H9 (cell line): ENCODE measurements at regions not wholly inside any gene's neighbourhood (a gene's known extent, or its start where the extent isn't known, plus 50 kb on each side); places are given as distances from the start of the nearest gene placed in this dataset.

Experiments
- DNase-seq: peaks from one replicate; pipeline ENCODE4 v3.0.0-alpha.2; 2017
- H2AFZ ChIP-seq: one replicate; pipeline ENCODE4 v1.6.1; 2013; ENCODE audit warnings: mild to moderate bottlenecking, low read length, control low read depth, moderate library complexity
- H2AK5ac ChIP-seq: 2 replicates; pipeline ENCODE4 v1.6.1; 2013; ENCODE audit warnings: low read length, control low read depth, mixed read lengths; ENCODE audit not compliant: insufficient read length
- H2BK120ac ChIP-seq: one replicate; pipeline ENCODE4 v1.6.1; 2013; ENCODE audit warnings: low read depth, mild to moderate bottlenecking, low read length, control low read depth, inconsistent platforms; ENCODE audit not compliant: poor library complexity, severe bottlenecking
- H2BK12ac ChIP-seq: 2 replicates; pipeline ENCODE4 v1.6.1; 2013; ENCODE audit warnings: low read length, control low read depth, mixed read lengths, low read depth; ENCODE audit not compliant: insufficient read length
- H2BK15ac ChIP-seq: 2 replicates; pipeline ENCODE4 v1.6.1; 2013; ENCODE audit warnings: low read depth, low read length, control low read depth
- H2BK20ac ChIP-seq: one replicate; pipeline ENCODE4 v1.6.1; 2013; ENCODE audit warnings: low read depth, mild to moderate bottlenecking, low read length, control low read depth, inconsistent platforms; ENCODE audit not compliant: poor library complexity, severe bottlenecking
- H2BK5ac ChIP-seq: 2 replicates; pipeline ENCODE4 v1.6.1; 2013; ENCODE audit warnings: low read length, control low read depth, mixed read lengths; ENCODE audit not compliant: insufficient read length
- H3K14ac ChIP-seq: 2 replicates; pipeline ENCODE4 v1.6.1; 2013; ENCODE audit warnings: low read length, control low read depth; ENCODE audit not compliant: insufficient read depth
- H3K18ac ChIP-seq: 2 replicates; pipeline ENCODE4 v1.6.1; 2013; ENCODE audit warnings: low read depth, mild to moderate bottlenecking, mixed read lengths, low read length, control low read depth; ENCODE audit not compliant: insufficient read length
- H3K23ac ChIP-seq: 2 replicates; pipeline ENCODE4 v1.6.1; 2013; ENCODE audit warnings: low read length, control low read depth, mixed read lengths, low read depth; ENCODE audit not compliant: insufficient read length
- H3K23me2 ChIP-seq: 2 replicates; pipeline ENCODE4 v1.6.1; 2013; ENCODE audit warnings: low read depth, mild to moderate bottlenecking, mixed read lengths, low read length, control low read depth; ENCODE audit not compliant: insufficient read length, poor library complexity, severe bottlenecking
- H3K27ac ChIP-seq: 2 replicates; pipeline ENCODE4 v1.5.1; 2013; ENCODE audit warnings: low read length, control low read depth, mixed read lengths, low read depth; ENCODE audit not compliant: insufficient read length
- H3K27me3 ChIP-seq: 2 replicates; pipeline ENCODE4 v1.6.1; 2013; ENCODE audit warnings: low read length, control low read depth, inconsistent platforms; ENCODE audit not compliant: insufficient read depth
- H3K4ac ChIP-seq: 2 replicates; pipeline ENCODE4 v1.6.1; 2013; ENCODE audit warnings: low read depth, mild to moderate bottlenecking, control low read depth, inconsistent platforms, low read length, moderate library complexity
- H3K4me1 ChIP-seq: 2 replicates; pipeline ENCODE4 v1.6.1; 2013; ENCODE audit warnings: low read length, control low read depth, inconsistent platforms; ENCODE audit not compliant: insufficient read depth
- H3K4me2 ChIP-seq: 2 replicates; pipeline ENCODE4 v1.6.1; 2013; ENCODE audit warnings: low read length, control low read depth, mixed read lengths; ENCODE audit not compliant: insufficient read length, insufficient read depth
- H3K56ac ChIP-seq: 2 replicates; pipeline ENCODE4 v1.6.1; 2013; ENCODE audit warnings: low read depth, mild to moderate bottlenecking, mixed read lengths, low read length, control low read depth; ENCODE audit not compliant: insufficient read length
- H3K79me1 ChIP-seq: 2 replicates; pipeline ENCODE4 v1.6.1; 2013; ENCODE audit warnings: low read depth, mild to moderate bottlenecking, moderate library complexity, low read length, control low read depth, inconsistent platforms; ENCODE audit not compliant: insufficient read depth, poor library complexity, severe bottlenecking
- H3K79me2 ChIP-seq: 2 replicates; pipeline ENCODE4 v1.6.1; 2013; ENCODE audit warnings: low read length, control low read depth, inconsistent platforms; ENCODE audit not compliant: insufficient read depth
- H3K9ac ChIP-seq: 2 replicates; pipeline ENCODE4 v1.6.1; 2013; ENCODE audit warnings: low read length, control low read depth, mixed read lengths; ENCODE audit not compliant: insufficient read length; ENCODE audit errors: extremely low read depth
- H3K9me3 ChIP-seq: one replicate; pipeline ENCODE4 v1.6.1; 2013; ENCODE audit warnings: low read depth, low read length, inconsistent platforms; ENCODE audit not compliant: control insufficient read depth
- H3T11ph ChIP-seq: one replicate; pipeline ENCODE4 v1.6.1; 2013; ENCODE audit warnings: mild to moderate bottlenecking, low read length, control low read depth, inconsistent platforms
- H4K20me1 ChIP-seq: one replicate; pipeline ENCODE4 v1.6.1; 2013; ENCODE audit not compliant: control insufficient read depth, insufficient read length, insufficient read depth
- H4K5ac ChIP-seq: 2 replicates; pipeline ENCODE4 v1.6.1; 2013; ENCODE audit warnings: low read depth, mild to moderate bottlenecking, mixed read lengths, low read length, control low read depth; ENCODE audit not compliant: insufficient read length
- H4K8ac ChIP-seq: replicated peaks from 2 replicates; pipeline ENCODE4 v1.6.1; 2013; ENCODE audit warnings: low read length, control low read depth, mixed read lengths, low read depth; ENCODE audit not compliant: insufficient read length
- H4K91ac ChIP-seq: 2 replicates; pipeline ENCODE4 v1.6.1; 2013; ENCODE audit warnings: low read depth, mild to moderate bottlenecking, moderate library complexity, mixed read lengths, low read length, control low read depth; ENCODE audit not compliant: insufficient read length
- H3K27ac Mint-ChIP-seq, 3 experiments: 2 replicates in 2 of 3; 3 replicates in 1 of 3; pipeline ENCODE4 v1.8.0; 2020 to 2021; ENCODE audit warnings: mixed read lengths in 3 of 3, mild to moderate bottlenecking in 1 of 3, moderate library complexity in 1 of 3
- H3K27me3 Mint-ChIP-seq: 2 replicates; pipeline ENCODE4 v1.8.0; 2021; ENCODE audit warnings: low read depth, mild to moderate bottlenecking, moderate library complexity, mixed read lengths
- H3K36me3 Mint-ChIP-seq, 3 experiments: 2 replicates in 2 of 3; 3 replicates in 1 of 3; pipeline ENCODE4 v1.8.0; 2020 to 2021; ENCODE audit warnings: low read depth in 3 of 3, mixed read lengths in 3 of 3; ENCODE audit not compliant: insufficient read depth in 1 of 3
- H3K4me1 Mint-ChIP-seq, 2 experiments: 2 replicates each; pipeline ENCODE4 v1.8.0; 2020; ENCODE audit warnings: mixed read lengths in 2 of 2
- H3K4me3 Mint-ChIP-seq, 2 experiments: 2 replicates in 1 of 2; 3 replicates in 1 of 2; pipeline ENCODE4 v1.8.0; 2020 to 2021; ENCODE audit warnings: mild to moderate bottlenecking in 2 of 2, mixed read lengths in 2 of 2, moderate library complexity in 1 of 2
- H3K9me3 Mint-ChIP-seq, 2 experiments: 2 replicates in 1 of 2; 3 replicates in 1 of 2; pipeline ENCODE4 v1.8.0; 2020; ENCODE audit warnings: mild to moderate bottlenecking in 2 of 2, mixed read lengths in 2 of 2, moderate library complexity in 1 of 2
- CTCF ChIP-seq: fragments of 200-600 bp; sonication (generic); conservative IDR thresholded peaks from 3 replicates; pipeline ENCODE4 v1.8.0; 2021; ENCODE audit warnings: antibody characterized with exemption, mild to moderate bottlenecking
- WGBS: extraction: QIAGEN DNeasy Blood & Tissue Kit; methylation state at CpG from one replicate; pipeline ENCODE4 v1.1.7; 2013; ENCODE audit warnings: missing lambda C conversion rate, low lambda C conversion rate, mixed read lengths; ENCODE audit not compliant: insufficient read length; ENCODE audit errors: extremely low coverage; 5-methylcytosine and 5-hydroxymethylcytosine counted together

GRCh38 chr1:195328681-195329080 lies 1279.6 kb downstream of the KCNT2 start:
- no peaks in the 10 kb centered on the region for H4K20me1 ChIP-seq
- no peak overlapping the region for H3K4ac ChIP-seq
- no peak overlapping the region for H3K18ac ChIP-seq
- TF ChIP-seq CTCF = no peak
- H3K79me1 ChIP-seq = no peaks in the 10 kb centered on the region
- Mint-ChIP-seq H3K27ac (no peak overlapping the region), H3K36me3 (no peaks in the 10 kb centered on the region), H3K27me3 (no peaks in the 10 kb centered on the region), H3K4me1 (peaks cover 0 to 4% of the 10 kb centered on the region in 2 experiments; a peak in 1 of 4 replicates), H3K4me3 (no peak overlapping the region), H3K9me3 (no peaks in the 10 kb centered on the region)
- H4K91ac ChIP-seq = no peak overlapping the region
- H3T11ph ChIP-seq = no peak overlapping the region
- no peak overlapping the region for H2BK20ac ChIP-seq
- H2BK5ac ChIP-seq = no peak overlapping the region
- H3K4me2 ChIP-seq = no peak overlapping the region
- no peaks in the 10 kb centered on the region for H3K27me3 ChIP-seq
- H3K14ac ChIP-seq = no peak overlapping the region
- no peak overlapping the region for H4K8ac ChIP-seq
- H3K23me2 ChIP-seq = no peaks in the 10 kb centered on the region
- H2BK15ac ChIP-seq = no peak overlapping the region
- no CpG with 5 or more reads among the region's 2 CpGs for WGBS
- no peaks in the 10 kb centered on the region for H3K79me2 ChIP-seq
- H3K4me1 ChIP-seq = no peaks in the 10 kb centered on the region
- H4K5ac ChIP-seq = no peak overlapping the region
- no peak for DNase-seq
- H3K27ac ChIP-seq = no peak overlapping the region
- no peak overlapping the region for H2BK12ac ChIP-seq
- H3K56ac ChIP-seq = no peak overlapping the region
- no peaks in the 10 kb centered on the region for H3K9me3 ChIP-seq
- no peak overlapping the region for H2AFZ ChIP-seq
- H2BK120ac ChIP-seq = no peak overlapping the region
- H3K23ac ChIP-seq = no peak overlapping the region
- no peak overlapping the region for H2AK5ac ChIP-seq
- H3K9ac ChIP-seq = no peak overlapping the region
